Peyer's patch (tissue), 4 donors: ENCODE measurements at regions not wholly inside any gene's neighbourhood (a gene's known extent, or its start where the extent isn't known, plus 50 kb on each side); places are given as distances from the start of the nearest gene placed in this dataset.

ENCODE experiments used
- CTCF ChIP-seq, 6 experiments: fragments of 450-650 bp in 4 of 6; fragments of 200-600 bp in 2 of 6; sonication (generic) in 1 of 6; IDR thresholded peaks; one replicate each; pipeline ENCODE4 v1.5.1; 2017 to 2019; ENCODE audit warnings: antibody characterized with exemption in 6 of 6, mild to moderate bottlenecking in 3 of 6, moderate library complexity in 1 of 6
- POLR2A ChIP-seq, 2 donors: fragments of 450-650 bp; IDR thresholded peaks; one replicate each; pipeline ENCODE4 v1.5.1; 2017; ENCODE audit warnings: antibody characterized with exemption in 2 of 2, mild to moderate bottlenecking in 2 of 2, moderate library complexity in 2 of 2

- TF ChIP-seq CTCF (IDR thresholded peaks at IDR 0.05) (no peak), POLR2A (IDR thresholded peaks at IDR 0.05) (no peak)
Measured at GRCh38 chr12:111244673-111245072, 124.2 kb downstream of the PHETA1 start.
